ENCODE measurements at regions not wholly inside any gene's neighbourhood (a gene's known extent, or its start where the extent isn't known, plus 50 kb on each side); places are given as distances from the start of the nearest gene placed in this dataset.

- FAIRE-seq (no peak), DNase-seq (ENCODE audit: low spot score in 2 of 2) (no peak)
Measured at GRCh38 chr2:56089931-56090330, 93.9 kb upstream of the CCDC85A start.

GRCh38 chr2:56099963-56100362 is 83.8 kb upstream of the CCDC85A start:
- no peak for FAIRE-seq
- DNase-seq (ENCODE audit: low spot score in 2 of 2): no peak

GRCh38 chr2:56100791-56101312 is 82.9 kb upstream of the CCDC85A start:
- no peak for FAIRE-seq

GRCh38 chr2:56102098-56102497 is 81.7 kb upstream of the CCDC85A start:
- FAIRE-seq (no peak), DNase-seq (ENCODE audit: low spot score in 2 of 2) (no peak)

More at GRCh38 chr2:56100791-56101312, 82.9 kb upstream of the CCDC85A start:
- DNase-seq (ENCODE audit: low spot score in 2 of 2): no peak

GRCh38 chr2:56102866-56103265 is 80.9 kb upstream of the CCDC85A start:
- no peak for DNase-seq (ENCODE audit: low spot score in 2 of 2)
- FAIRE-seq: no peak

- DNase-seq (ENCODE audit: low spot score in 2 of 2): no peak
Measured at GRCh38 chr2:56104962-56105361, 78.8 kb upstream of the CCDC85A start.

GRCh38 chr2:56107502-56108220 is 76.1 kb upstream of the CCDC85A start:
- DNase-seq (ENCODE audit: low spot score in 2 of 2) (no peak), FAIRE-seq (no peak)

More at GRCh38 chr2:56104962-56105361, 78.8 kb upstream of the CCDC85A start:
- FAIRE-seq: no peak

- FAIRE-seq: no peak
- DNase-seq (ENCODE audit: low spot score in 2 of 2): no peak
Measured at GRCh38 chr2:56108806-56109205, 75.0 kb upstream of the CCDC85A start.

- FAIRE-seq (no peak), DNase-seq (ENCODE audit: low spot score in 2 of 2) (no peak)
Measured at GRCh38 chr2:56109994-56110393, 73.8 kb upstream of the CCDC85A start.

GRCh38 chr2:56113382-56113975 is 70.3 kb upstream of the CCDC85A start:
- no peak for FAIRE-seq
- DNase-seq (ENCODE audit: low spot score in 2 of 2): no peak

- no peak for DNase-seq (ENCODE audit: low spot score in 2 of 2)
- no peak for FAIRE-seq
Measured at GRCh38 chr2:56117764-56118163, 66.0 kb upstream of the CCDC85A start.

- DNase-seq (ENCODE audit: low spot score in 2 of 2) (no peak), FAIRE-seq (no peak)
Measured at GRCh38 chr2:56118474-56118873, 65.3 kb upstream of the CCDC85A start.

- no peak for FAIRE-seq
- no peak for DNase-seq (ENCODE audit: low spot score in 2 of 2)
Measured at GRCh38 chr2:56121995-56122394, 61.8 kb upstream of the CCDC85A start.

GRCh38 chr2:56123538-56123937 is 60.3 kb upstream of the CCDC85A start:
- DNase-seq (ENCODE audit: low spot score in 2 of 2) (no peak), FAIRE-seq (no peak)

- DNase-seq (ENCODE audit: low spot score in 2 of 2) (no peak), FAIRE-seq (no peak)
Measured at GRCh38 chr2:56127010-56127409, 56.8 kb upstream of the CCDC85A start.

GRCh38 chr2:56127463-56128152 is 56.2 kb upstream of the CCDC85A start:
- no peak for DNase-seq (ENCODE audit: low spot score in 2 of 2)
- no peak for FAIRE-seq

GRCh38 chr2:56128235-56128634 is 55.6 kb upstream of the CCDC85A start:
- no peak for FAIRE-seq
- DNase-seq (ENCODE audit: low spot score in 2 of 2): no peak

- DNase-seq (ENCODE audit: low spot score in 2 of 2): no peak
- FAIRE-seq: no peak
Measured at GRCh38 chr2:56130463-56131070, 53.2 kb upstream of the CCDC85A start.

- FAIRE-seq: peak; percentile 97
Measured at GRCh38 chr2:56132138-56132537, 51.7 kb upstream of the CCDC85A start.

GRCh38 chr2:56133441-56133840 is 50.3 kb upstream of the CCDC85A start:
- no peak for DNase-seq (ENCODE audit: low spot score in 2 of 2)
- no peak for FAIRE-seq

More at GRCh38 chr2:56132138-56132537, 51.7 kb upstream of the CCDC85A start:
- DNase-seq (ENCODE audit: low spot score in 2 of 2): peak; percentile 19 to 25
